ENCODE measurements at regions not wholly inside any gene's neighbourhood (a gene's known extent, or its start where the extent isn't known, plus 50 kb on each side); places are given as distances from the start of the nearest gene placed in this dataset.

- TF ChIP-seq POLR2A (IDR thresholded peaks at IDR 0.05; ENCODE audit: borderline replicate concordance, extremely low read depth, insufficient read depth, insufficient read length) (no peak), EZH2 (IDR thresholded peaks at IDR 0.05) (no peak), EZH2phosphoT487 (IDR thresholded peaks at IDR 0.05; ENCODE audit: borderline replicate concordance) (no peak), YY1 (IDR thresholded peaks at IDR 0.05; ENCODE audit: extremely low read depth, insufficient replicate concordance, low read depth, low read length) (no peak), ATF3 (IDR thresholded peaks at IDR 0.05) (no peak), MAX (IDR thresholded peaks at IDR 0.05) (no peak), TCF7L2 (IDR thresholded peaks at IDR 0.05; ENCODE audit: borderline replicate concordance, extremely low read depth, insufficient read depth, insufficient read length) (no peak), ZFX (IDR thresholded peaks at IDR 0.05) (no peak), JUND (IDR thresholded peaks at IDR 0.05) (no peak)
Observed at GRCh38 chr10:121025731-121026130, 174.6 kb downstream of the WDR11 start (continued).

GRCh38 chr10:121027371-121027770, 176.2 kb downstream of the WDR11 start:
- ChIA-PET CTCF (no interaction called here), POLR2A (no interaction called here), RAD21 (ENCODE audit: low non-redundant PET in 1 of 2, low total read pairs in 2 of 2, uncharacterized antibody in 2 of 2, unreplicated experiment in 2 of 2) (no interaction called here)
- H3K9me3 ChIP-seq (ENCODE audit: control insufficient read depth in 1 of 2, insufficient read depth in 1 of 2, low read depth in 1 of 2, low read length in 2 of 2): no peaks in the 10 kb centered on the region
- intact Hi-C loops (cut with micrococcal nuclease): no loop called here
- H3K4me3 ChIP-seq (replicated peaks in 1 of 2; ENCODE audit: low read depth in 1 of 2, low read length in 2 of 2): no peak overlapping the region
- no peak for TF ChIP-seq ZNF274 (IDR thresholded peaks at IDR 0.05; ENCODE audit: low read depth, low read length)
- no peaks in the 10 kb centered on the region for H3K4me1 ChIP-seq (ENCODE audit: control insufficient read depth in 1 of 2, insufficient read depth in 2 of 2, low read length in 2 of 2)
- H2AFZ ChIP-seq (ENCODE audit: low read depth, low read length, poor library complexity, severe bottlenecking): no peak overlapping the region
- H4K20me1 ChIP-seq (ENCODE audit: insufficient read depth): no peaks in the 10 kb centered on the region
- DNase-seq (ENCODE audit: low read depth, low spot score): no peak
- H3K27me3 ChIP-seq (ENCODE audit: insufficient read depth, low read length): peaks cover 11% of the 10 kb centered on the region
- no TSS peak for BruUV-seq (replicated peaks)
- H3K4me2 ChIP-seq (ENCODE audit: low read length): no peak overlapping the region
- H3K9ac ChIP-seq (ENCODE audit: low read length): no peak overlapping the region
- H3K79me2 ChIP-seq (ENCODE audit: insufficient read depth, low read length): no peaks in the 10 kb centered on the region
- H3K9me2 ChIP-seq (ENCODE audit: insufficient read depth): no peaks in the 10 kb centered on the region
- H3K36me3 ChIP-seq (ENCODE audit: control insufficient read depth in 1 of 2, insufficient read depth in 2 of 2, low read length in 2 of 2): no peaks in the 10 kb centered on the region
- ATAC-seq: no peak
- H3K27ac ChIP-seq (ENCODE audit: low read depth, low read length): no peak overlapping the region

- Histone ChIP-seq H3K27me3 (ENCODE audit: insufficient read depth, low read length) (peaks cover 8% of the 10 kb centered on the region; the same call in 1 of the 2 replicates), H3K9ac (ENCODE audit: low read length) (no peak overlapping the region), H3K27ac (ENCODE audit: low read depth, low read length) (no peak overlapping the region), H3K36me3 (ENCODE audit: control insufficient read depth in 1 of 2, insufficient read depth in 2 of 2, low read length in 2 of 2) (no peaks in the 10 kb centered on the region), H3K79me2 (ENCODE audit: insufficient read depth, low read length) (no peaks in the 10 kb centered on the region), H3K4me1 (ENCODE audit: control insufficient read depth in 1 of 2, insufficient read depth in 2 of 2, low read length in 2 of 2) (no peaks in the 10 kb centered on the region), H3K4me2 (ENCODE audit: low read length) (no peak overlapping the region), H3K4me3 (replicated peaks in 1 of 2; ENCODE audit: low read depth in 1 of 2, low read length in 2 of 2) (no peak overlapping the region), H3K9me3 (ENCODE audit: control insufficient read depth in 1 of 2, insufficient read depth in 1 of 2, low read depth in 1 of 2, low read length in 2 of 2) (no peaks in the 10 kb centered on the region), H2AFZ (ENCODE audit: low read depth, low read length, poor library complexity, severe bottlenecking) (no peak overlapping the region), H4K20me1 (ENCODE audit: insufficient read depth) (no peaks in the 10 kb centered on the region), H3K9me2 (ENCODE audit: insufficient read depth) (no peaks in the 10 kb centered on the region)
- ChIA-PET CTCF (no interaction called here), POLR2A (no interaction called here), RAD21 (ENCODE audit: low non-redundant PET in 1 of 2, low total read pairs in 2 of 2, uncharacterized antibody in 2 of 2, unreplicated experiment in 2 of 2) (no interaction called here)
- BruUV-seq (replicated peaks): no TSS peak
- no peak for TF ChIP-seq SP1 (IDR thresholded peaks at IDR 0.05; ENCODE audit: low read depth)
- no peak for TF ChIP-seq ATF3 (IDR thresholded peaks at IDR 0.05)
- TF ChIP-seq POLR2AphosphoS5 (IDR thresholded peaks at IDR 0.05; ENCODE audit: low read depth, low read length): no peak
- no peak for TF ChIP-seq ZNF274 (IDR thresholded peaks at IDR 0.05; ENCODE audit: low read depth, low read length)
- no peak for TF ChIP-seq EZH2phosphoT487 (IDR thresholded peaks at IDR 0.05; ENCODE audit: borderline replicate concordance)
- TF ChIP-seq EGR1 (IDR thresholded peaks at IDR 0.05; ENCODE audit: low read depth): no peak
- no peak for TF ChIP-seq REST (IDR thresholded peaks at IDR 0.05; ENCODE audit: low read depth)
- no peak for ATAC-seq
- no peak for DNase-seq (ENCODE audit: low read depth, low spot score)
- intact Hi-C loops (cut with micrococcal nuclease): no loop called here
Observed at GRCh38 chr10:121032460-121032859, 181.3 kb downstream of the WDR11 start.
